Neural cell (in vitro differentiated cells): ENCODE measurements at regions not wholly inside any gene's neighbourhood (a gene's known extent, or its start where the extent isn't known, plus 50 kb on each side); places are given as distances from the start of the nearest gene placed in this dataset.

Source experiments
- H2AFZ ChIP-seq: fragments of 200-600, 300-800 bp; sonication (generic), shearing (Covaris generic); 2 replicates; pipeline ENCODE4 v1.6.0; 2014; ENCODE audit warnings: low read depth, mild to moderate bottlenecking, antibody characterized with exemption, low read length, moderate library complexity
- H3F3A ChIP-seq: fragments of 200-600 bp; shearing (Covaris generic); 2 replicates; pipeline ENCODE4 v1.6.1; 2016; ENCODE audit warnings: mild to moderate bottlenecking, moderate library complexity, mixed read lengths, antibody characterized with exemption, low read length; ENCODE audit not compliant: insufficient read depth, poor library complexity, severe bottlenecking
- H3K27ac ChIP-seq: fragments of 200-600, 300-800 bp; sonication (generic), shearing (Covaris generic); 2 replicates; pipeline ENCODE4 v1.5.1; 2014; ENCODE audit warnings: mild to moderate bottlenecking, low read length, moderate library complexity
- H3K27me3 ChIP-seq: fragments of 300-800, 200-600 bp; sonication (generic), shearing (Covaris generic); 2 replicates; pipeline ENCODE4 v1.6.0; 2014; ENCODE audit warnings: mild to moderate bottlenecking, low read depth, low read length, moderate library complexity; ENCODE audit not compliant: insufficient read depth
- H3K36me3 ChIP-seq: fragments of 300-800, 200-600 bp; sonication (generic), shearing (Covaris generic); 2 replicates; pipeline ENCODE4 v1.5.1; 2014; ENCODE audit warnings: mild to moderate bottlenecking, antibody characterized with exemption, low read length, moderate library complexity; ENCODE audit not compliant: insufficient read depth
- H3K4me2 ChIP-seq: fragments of 300-800, 200-600 bp; sonication (generic), shearing (Covaris generic); 2 replicates; pipeline ENCODE4 v1.6.0; 2014; ENCODE audit warnings: mild to moderate bottlenecking, low read length
- H3K4me3 ChIP-seq: fragments of 300-800, 200-600 bp; sonication (generic), shearing (Covaris generic); 2 replicates; pipeline ENCODE4 v1.5.1; 2014; ENCODE audit warnings: mild to moderate bottlenecking, low read length, moderate library complexity
- H3K79me2 ChIP-seq: fragments of 200-600 bp; shearing (Covaris generic); replicated peaks from 2 replicates; pipeline ENCODE4 v1.6.0; 2014; ENCODE audit warnings: mild to moderate bottlenecking, low read length, moderate library complexity; ENCODE audit not compliant: insufficient read depth
- H3K9ac ChIP-seq: fragments of 300-800, 200-600 bp; sonication (generic), shearing (Covaris generic); 2 replicates; pipeline ENCODE4 v1.6.1; 2016; ENCODE audit warnings: mild to moderate bottlenecking, low read length, mixed read lengths
- H3K9me2 ChIP-seq: fragments of 200-600 bp; shearing (Covaris generic); 2 replicates; pipeline ENCODE4 v1.6.1; 2016; ENCODE audit warnings: mild to moderate bottlenecking, low read length, mixed read lengths; ENCODE audit not compliant: insufficient read depth
- H3K9me3 ChIP-seq: fragments of 200-600, 300-800 bp; sonication (generic), shearing (Covaris generic); 2 replicates; pipeline ENCODE4 v1.6.1; 2016; ENCODE audit warnings: mild to moderate bottlenecking, mixed run types, low read length, moderate library complexity, mixed read lengths
- H4K20me1 ChIP-seq: fragments of 200-600 bp; shearing (Covaris generic); 2 replicates; pipeline ENCODE4 v1.6.1; 2016; ENCODE audit warnings: mild to moderate bottlenecking, mixed run types; ENCODE audit not compliant: insufficient read depth
- EP300 ChIP-seq: fragments of 450-650 bp; conservative IDR thresholded peaks from 2 replicates; pipeline ENCODE4 v1.6.1; 2014; ENCODE audit warnings: antibody characterized with exemption, mild to moderate bottlenecking, moderate library complexity; ENCODE audit not compliant: poor library complexity, severe bottlenecking
- EZH2 ChIP-seq: fragments of 200-600, 300-800 bp; shearing (Covaris generic), sonication (generic); IDR thresholded peaks from 2 replicates; pipeline ENCODE4 v1.6.1; 2014; ENCODE audit warnings: antibody characterized with exemption, low read length, borderline replicate concordance, mild to moderate bottlenecking; ENCODE audit not compliant: insufficient read depth, poor library complexity, severe bottlenecking
- MXI1 ChIP-seq: fragments of 450-650 bp; conservative IDR thresholded peaks from 2 replicates; pipeline ENCODE4 v1.6.1; 2014; ENCODE audit warnings: antibody characterized with exemption, mild to moderate bottlenecking; ENCODE audit not compliant: poor library complexity, severe bottlenecking
- POLR2AphosphoS5 ChIP-seq: IDR thresholded peaks from 2 replicates; pipeline ENCODE4 v1.6.1; 2012
- RAD21 ChIP-seq: fragments of 450-650 bp; conservative IDR thresholded peaks from 2 replicates; pipeline ENCODE4 v1.6.1; 2014; ENCODE audit warnings: antibody characterized with exemption, mild to moderate bottlenecking, moderate library complexity
- SMC3 ChIP-seq: fragments of 450-650 bp; conservative IDR thresholded peaks from 2 replicates; pipeline ENCODE4 v1.6.1; 2014; ENCODE audit warnings: antibody characterized with exemption, mild to moderate bottlenecking, moderate library complexity; ENCODE audit not compliant: poor library complexity
- TAF1 ChIP-seq: IDR thresholded peaks from 2 replicates; pipeline ENCODE4 v1.6.1; 2012; ENCODE audit warnings: low read depth
- TF ChIP-seq, protein P1 (sequence below): IDR thresholded peaks from 2 replicates; pipeline ENCODE4 v1.6.1; 2012; ENCODE audit warnings: borderline replicate concordance
- TF ChIP-seq, protein P2 (sequence below): fragments of 450-650 bp; IDR thresholded peaks from 2 replicates; pipeline ENCODE4 v1.5.1; 2014; ENCODE audit warnings: antibody characterized with exemption, mild to moderate bottlenecking, moderate library complexity; ENCODE audit not compliant: poor library complexity, severe bottlenecking

DNA sequence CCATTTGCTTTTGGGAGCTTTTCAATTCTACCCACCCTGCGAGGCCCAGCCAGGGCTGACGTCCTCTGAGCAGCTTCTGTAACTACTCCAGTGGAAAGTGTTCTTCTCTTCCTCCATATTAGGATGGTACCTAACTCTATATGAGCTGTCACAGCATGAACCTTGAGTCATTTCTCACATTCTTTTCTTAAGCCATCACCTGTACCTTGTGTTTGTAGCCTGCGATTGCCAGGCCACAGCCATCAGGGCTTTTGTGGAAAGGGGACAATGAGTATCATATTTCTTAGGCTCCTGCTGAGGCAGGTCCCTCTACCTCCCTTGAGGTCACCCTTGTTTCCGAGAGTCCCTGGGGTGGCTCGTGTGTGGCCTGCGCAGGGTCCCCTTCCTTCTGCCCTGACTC lies 144.5 kb upstream of the DLX2 start:
- TF ChIP-seq SMC3: no peak
- no peak overlapping the region for H3K9ac ChIP-seq
- no peak overlapping the region for H3K4me2 ChIP-seq

DNA sequence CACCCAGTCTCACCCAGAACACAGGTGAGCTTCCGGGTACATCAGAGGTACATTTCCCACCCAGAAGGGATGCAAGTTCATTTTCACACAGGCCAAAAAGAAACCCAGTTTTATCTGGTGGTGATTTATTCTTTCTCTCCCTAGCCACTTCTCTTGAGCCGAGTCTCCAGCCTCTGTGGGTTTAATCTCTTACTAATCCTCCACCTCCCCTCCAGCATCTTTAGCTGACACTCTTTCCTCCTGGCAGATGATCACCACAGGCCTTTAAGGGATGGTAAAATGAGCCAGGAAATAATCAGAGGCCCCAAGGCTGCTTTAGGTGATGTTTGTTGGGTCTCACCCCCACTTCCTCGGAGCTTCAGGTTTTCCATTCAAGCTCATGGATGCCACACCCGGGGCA lies 145.7 kb upstream of the DLX2 start:
- Histone ChIP-seq H3K36me3 (no peaks in the 10 kb centered on the region), H3K79me2 (no peaks in the 10 kb centered on the region), H2AFZ (no peak overlapping the region), H3K27me3 (no peaks in the 10 kb centered on the region), H3K9me2 (no peaks in the 10 kb centered on the region), H3K4me2 (no peak overlapping the region), H3K9me3 (no peaks in the 10 kb centered on the region), H3F3A (no peaks in the 10 kb centered on the region), H3K9ac (no peak overlapping the region), H3K4me3 (no peak overlapping the region), H3K27ac (no peak overlapping the region), H4K20me1 (no peaks in the 10 kb centered on the region)
- TF ChIP-seq POLR2AphosphoS5 (no peak), TAF1 (no peak), EZH2 (no peak), SMC3 (no peak), RAD21 (no peak), MXI1 (no peak), EP300 (no peak)
- TF ChIP-seq, protein P1, sequence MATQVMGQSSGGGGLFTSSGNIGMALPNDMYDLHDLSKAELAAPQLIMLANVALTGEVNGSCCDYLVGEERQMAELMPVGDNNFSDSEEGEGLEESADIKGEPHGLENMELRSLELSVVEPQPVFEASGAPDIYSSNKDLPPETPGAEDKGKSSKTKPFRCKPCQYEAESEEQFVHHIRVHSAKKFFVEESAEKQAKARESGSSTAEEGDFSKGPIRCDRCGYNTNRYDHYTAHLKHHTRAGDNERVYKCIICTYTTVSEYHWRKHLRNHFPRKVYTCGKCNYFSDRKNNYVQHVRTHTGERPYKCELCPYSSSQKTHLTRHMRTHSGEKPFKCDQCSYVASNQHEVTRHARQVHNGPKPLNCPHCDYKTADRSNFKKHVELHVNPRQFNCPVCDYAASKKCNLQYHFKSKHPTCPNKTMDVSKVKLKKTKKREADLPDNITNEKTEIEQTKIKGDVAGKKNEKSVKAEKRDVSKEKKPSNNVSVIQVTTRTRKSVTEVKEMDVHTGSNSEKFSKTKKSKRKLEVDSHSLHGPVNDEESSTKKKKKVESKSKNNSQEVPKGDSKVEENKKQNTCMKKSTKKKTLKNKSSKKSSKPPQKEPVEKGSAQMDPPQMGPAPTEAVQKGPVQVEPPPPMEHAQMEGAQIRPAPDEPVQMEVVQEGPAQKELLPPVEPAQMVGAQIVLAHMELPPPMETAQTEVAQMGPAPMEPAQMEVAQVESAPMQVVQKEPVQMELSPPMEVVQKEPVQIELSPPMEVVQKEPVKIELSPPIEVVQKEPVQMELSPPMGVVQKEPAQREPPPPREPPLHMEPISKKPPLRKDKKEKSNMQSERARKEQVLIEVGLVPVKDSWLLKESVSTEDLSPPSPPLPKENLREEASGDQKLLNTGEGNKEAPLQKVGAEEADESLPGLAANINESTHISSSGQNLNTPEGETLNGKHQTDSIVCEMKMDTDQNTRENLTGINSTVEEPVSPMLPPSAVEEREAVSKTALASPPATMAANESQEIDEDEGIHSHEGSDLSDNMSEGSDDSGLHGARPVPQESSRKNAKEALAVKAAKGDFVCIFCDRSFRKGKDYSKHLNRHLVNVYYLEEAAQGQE: no peak
- TF ChIP-seq, protein P2, sequence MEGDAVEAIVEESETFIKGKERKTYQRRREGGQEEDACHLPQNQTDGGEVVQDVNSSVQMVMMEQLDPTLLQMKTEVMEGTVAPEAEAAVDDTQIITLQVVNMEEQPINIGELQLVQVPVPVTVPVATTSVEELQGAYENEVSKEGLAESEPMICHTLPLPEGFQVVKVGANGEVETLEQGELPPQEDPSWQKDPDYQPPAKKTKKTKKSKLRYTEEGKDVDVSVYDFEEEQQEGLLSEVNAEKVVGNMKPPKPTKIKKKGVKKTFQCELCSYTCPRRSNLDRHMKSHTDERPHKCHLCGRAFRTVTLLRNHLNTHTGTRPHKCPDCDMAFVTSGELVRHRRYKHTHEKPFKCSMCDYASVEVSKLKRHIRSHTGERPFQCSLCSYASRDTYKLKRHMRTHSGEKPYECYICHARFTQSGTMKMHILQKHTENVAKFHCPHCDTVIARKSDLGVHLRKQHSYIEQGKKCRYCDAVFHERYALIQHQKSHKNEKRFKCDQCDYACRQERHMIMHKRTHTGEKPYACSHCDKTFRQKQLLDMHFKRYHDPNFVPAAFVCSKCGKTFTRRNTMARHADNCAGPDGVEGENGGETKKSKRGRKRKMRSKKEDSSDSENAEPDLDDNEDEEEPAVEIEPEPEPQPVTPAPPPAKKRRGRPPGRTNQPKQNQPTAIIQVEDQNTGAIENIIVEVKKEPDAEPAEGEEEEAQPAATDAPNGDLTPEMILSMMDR: no peak

More for the DNA sequence above, 144.5 kb upstream of the DLX2 start:
- Histone ChIP-seq H3K27ac (no peak overlapping the region), H3K9me3 (no peaks in the 10 kb centered on the region), H3K79me2 (no peaks in the 10 kb centered on the region), H3K9me2 (no peaks in the 10 kb centered on the region), H3F3A (no peaks in the 10 kb centered on the region), H3K4me3 (no peak overlapping the region), H3K27me3 (no peaks in the 10 kb centered on the region), H3K36me3 (no peaks in the 10 kb centered on the region), H4K20me1 (no peaks in the 10 kb centered on the region), H2AFZ (no peak overlapping the region)

DNA sequence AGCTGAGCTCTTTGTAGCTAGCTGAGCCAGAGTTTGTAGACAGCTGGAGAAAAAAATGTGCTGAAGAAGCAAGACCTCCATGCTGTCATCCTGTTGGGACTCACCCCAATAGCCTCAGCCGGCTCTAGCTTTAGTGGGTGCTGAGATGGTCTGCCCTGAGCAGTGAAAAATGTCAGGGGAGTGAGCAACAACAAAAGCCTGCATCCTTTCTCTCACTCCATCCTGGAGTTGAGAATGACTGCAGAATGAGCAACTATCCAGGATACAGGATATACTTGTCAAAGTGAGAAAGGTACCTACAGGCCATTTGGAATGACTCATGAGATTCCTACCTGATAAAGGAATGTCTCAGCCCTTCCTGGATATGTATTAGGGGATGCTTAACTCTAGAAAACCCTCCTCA lies 146.1 kb upstream of the DLX2 start:
- H3K27me3 ChIP-seq: no peaks in the 10 kb centered on the region
- H2AFZ ChIP-seq: no peak overlapping the region
- no peak overlapping the region for H3K27ac ChIP-seq
- H4K20me1 ChIP-seq: no peaks in the 10 kb centered on the region
- no peaks in the 10 kb centered on the region for H3K36me3 ChIP-seq
- no peaks in the 10 kb centered on the region for H3F3A ChIP-seq
- H3K4me2 ChIP-seq: no peak overlapping the region
- no peak overlapping the region for H3K4me3 ChIP-seq
- no peaks in the 10 kb centered on the region for H3K9me2 ChIP-seq
- TF ChIP-seq RAD21 (no peak), EZH2 (no peak), SMC3 (no peak), MXI1 (no peak), TAF1 (no peak), EP300 (no peak), POLR2AphosphoS5 (no peak)
- TF ChIP-seq, protein P1: no peak
- TF ChIP-seq, protein P2: no peak
- no peaks in the 10 kb centered on the region for H3K79me2 ChIP-seq
- H3K9me3 ChIP-seq: no peaks in the 10 kb centered on the region
- no peak overlapping the region for H3K9ac ChIP-seq
